GM19438 (cell line): ENCODE measurements at regions not wholly inside any gene's neighbourhood (a gene's known extent, or its start where the extent isn't known, plus 50 kb on each side); places are given as distances from the start of the nearest gene placed in this dataset.

Source experiments
- ATAC-seq: cut with Tn5 transposase; IDR thresholded peaks from one replicate; pipeline ENCODE4 v1.9.1; 2021; ENCODE audit warnings: low read depth; ENCODE audit not compliant: unreplicated experiment

GRCh38 chr6:147061252-147061651, 143.0 kb upstream of the STXBP5 start:
- ATAC-seq: no peak

- ATAC-seq: no peak
Measured at GRCh38 chr6:147063469-147064031, 140.7 kb upstream of the STXBP5 start.

- no peak for ATAC-seq
Measured at GRCh38 chr6:147065786-147066185, 138.4 kb upstream of the STXBP5 start.

- ATAC-seq: no peak
Measured at GRCh38 chr6:147067184-147067583, 137.0 kb upstream of the STXBP5 start.

- ATAC-seq: no peak
Measured at GRCh38 chr6:147071776-147072175, 132.4 kb upstream of the STXBP5 start.

- no peak for ATAC-seq
Measured at GRCh38 chr6:147075381-147075780, 128.8 kb upstream of the STXBP5 start.

GRCh38 chr6:147077251-147077650, 127.0 kb upstream of the STXBP5 start:
- ATAC-seq: no peak

- ATAC-seq: no peak
Measured at GRCh38 chr6:147078106-147078505, 126.1 kb upstream of the STXBP5 start.

GRCh38 chr6:147078602-147079001, 125.6 kb upstream of the STXBP5 start:
- ATAC-seq: no peak

GRCh38 chr6:147080225-147080624, 124.0 kb upstream of the STXBP5 start:
- no peak for ATAC-seq

GRCh38 chr6:147081076-147081609, 123.1 kb upstream of the STXBP5 start:
- ATAC-seq: no peak

GRCh38 chr6:147087641-147088040, 116.6 kb upstream of the STXBP5 start:
- no peak for ATAC-seq

GRCh38 chr6:147088861-147089260, 115.4 kb upstream of the STXBP5 start:
- ATAC-seq: no peak

GRCh38 chr6:147095316-147095715, 108.9 kb upstream of the STXBP5 start:
- no peak for ATAC-seq

GRCh38 chr6:147099974-147100373, 104.2 kb upstream of the STXBP5 start:
- no peak for ATAC-seq

- no peak for ATAC-seq
Measured at GRCh38 chr6:147103007-147103406, 101.2 kb upstream of the STXBP5 start.

GRCh38 chr6:147103694-147104093, 100.5 kb upstream of the STXBP5 start:
- ATAC-seq: no peak

GRCh38 chr6:147105786-147106185, 98.4 kb upstream of the STXBP5 start:
- ATAC-seq: no peak

GRCh38 chr6:147106759-147107401, 97.3 kb upstream of the STXBP5 start:
- ATAC-seq: no peak

- no peak for ATAC-seq
Measured at GRCh38 chr6:147108259-147108910, 95.8 kb upstream of the STXBP5 start.

GRCh38 chr6:147109707-147110106, 94.5 kb upstream of the STXBP5 start:
- no peak for ATAC-seq

- no peak for ATAC-seq
Measured at GRCh38 chr6:147116056-147116455, 88.2 kb upstream of the STXBP5 start.
